DND-41 (cell line): ENCODE measurements at regions not wholly inside any gene's neighbourhood (a gene's known extent, or its start where the extent isn't known, plus 50 kb on each side); places are given as distances from the start of the nearest gene placed in this dataset.

Source experiments
- ATAC-seq: fragments of 200-7000 bp; cut with Tn5 transposase; 3 replicates; pipeline ENCODE4 v1.9.1; 2021; ENCODE audit warnings: low read depth; ENCODE audit not compliant: insufficient read depth
- DNase-seq: peaks from one replicate; pipeline ENCODE4 v3.0.0-alpha.2; 2020
- H2AFZ ChIP-seq: 2 replicates; pipeline ENCODE4 v1.6.0; 2012; ENCODE audit warnings: low read depth, low read length
- H3K27ac ChIP-seq: 2 replicates; pipeline ENCODE4 v1.5.1; 2012; ENCODE audit warnings: low read length, inconsistent platforms
- H3K27me3 ChIP-seq: fragments of 200-600 bp; sonication (generic); 2 replicates; pipeline ENCODE4 v1.6.0; 2012; ENCODE audit warnings: low read length, mild to moderate bottlenecking, inconsistent platforms; ENCODE audit not compliant: insufficient read depth, poor library complexity
- H3K36me3 ChIP-seq: 2 replicates; pipeline ENCODE4 v1.5.1; 2012; ENCODE audit warnings: low read length, inconsistent platforms; ENCODE audit not compliant: insufficient read depth
- H3K4me1 ChIP-seq: 2 replicates; pipeline ENCODE4 v1.5.1; 2012; ENCODE audit warnings: mild to moderate bottlenecking, low read length; ENCODE audit not compliant: insufficient read depth
- H3K4me2 ChIP-seq: 2 replicates; pipeline ENCODE4 v1.6.0; 2012; ENCODE audit warnings: mild to moderate bottlenecking, moderate library complexity, low read length, inconsistent platforms; ENCODE audit not compliant: insufficient read depth
- H3K4me3 ChIP-seq, 2 experiments: fragments of 200-600 bp in 1 of 2; shearing (Covaris generic) in 1 of 2; 2 replicates each; pipeline ENCODE4 v1.5.1; 2012 to 2016; ENCODE audit warnings: inconsistent platforms in 2 of 2, low read length in 2 of 2, mild to moderate bottlenecking in 2 of 2, low read depth in 1 of 2, moderate library complexity in 1 of 2
- H3K79me2 ChIP-seq: 2 replicates; pipeline ENCODE4 v1.6.0; 2012; ENCODE audit warnings: low read length, inconsistent platforms; ENCODE audit not compliant: insufficient read depth
- H3K9ac ChIP-seq: 2 replicates; pipeline ENCODE4 v1.6.0; 2012; ENCODE audit warnings: low read depth, mild to moderate bottlenecking, inconsistent platforms, low read length, moderate library complexity
- H3K9me3 ChIP-seq: 2 replicates; pipeline ENCODE4 v1.5.1; 2012; ENCODE audit warnings: low read length, moderate library complexity, mild to moderate bottlenecking, inconsistent platforms; ENCODE audit not compliant: insufficient read depth, severe bottlenecking
- H4K20me1 ChIP-seq: 2 replicates; pipeline ENCODE4 v1.6.0; 2012; ENCODE audit warnings: low read length; ENCODE audit not compliant: insufficient read depth
- CTCF ChIP-seq: IDR thresholded peaks from 2 replicates; pipeline ENCODE4 v1.5.1; 2012; ENCODE audit warnings: borderline replicate concordance, low read length, moderate library complexity, mild to moderate bottlenecking; ENCODE audit not compliant: poor library complexity, severe bottlenecking; ENCODE audit errors: extremely low read depth
- EZH2 ChIP-seq: IDR thresholded peaks from 3 replicates; pipeline ENCODE4 v1.6.1; 2012; ENCODE audit warnings: borderline replicate concordance, low read depth, mild to moderate bottlenecking, moderate library complexity, low read length, inconsistent platforms; ENCODE audit not compliant: severe bottlenecking

GRCh38 chr7:126044662-126045061 lies 1115.0 kb upstream of the POT1 start:
- ATAC-seq (no peak), DNase-seq (no peak)
- Histone ChIP-seq H3K9ac (no peak overlapping the region), H3K4me3 (no peak overlapping the region), H3K36me3 (no peaks in the 10 kb centered on the region), H2AFZ (no peak overlapping the region), H4K20me1 (no peaks in the 10 kb centered on the region), H3K27me3 (no peaks in the 10 kb centered on the region), H3K79me2 (no peaks in the 10 kb centered on the region), H3K27ac (no peak overlapping the region), H3K4me1 (no peaks in the 10 kb centered on the region), H3K9me3 (peaks cover 3% of the 10 kb centered on the region), H3K4me2 (no peak overlapping the region)
- TF ChIP-seq CTCF, result no peak
- TF ChIP-seq EZH2, result no peak

- TF ChIP-seq EZH2, result no peak
- no peak for TF ChIP-seq CTCF
- no peaks in the 10 kb centered on the region for H3K4me1 ChIP-seq
- no peaks in the 10 kb centered on the region for H4K20me1 ChIP-seq
- no peaks in the 10 kb centered on the region for H3K27me3 ChIP-seq
- H3K79me2 ChIP-seq, result no peaks in the 10 kb centered on the region
- no peak overlapping the region for H3K9ac ChIP-seq
- H3K4me2 ChIP-seq, result no peak overlapping the region
- H2AFZ ChIP-seq, result no peak overlapping the region
- no peak for ATAC-seq
- H3K27ac ChIP-seq, result no peak overlapping the region
- H3K36me3 ChIP-seq, result no peaks in the 10 kb centered on the region
- H3K4me3 ChIP-seq, result no peak overlapping the region
- no peak for DNase-seq
- H3K9me3 ChIP-seq, result peaks cover 3% of the 10 kb centered on the region
Measured at GRCh38 chr7:126041472-126041871, 1111.8 kb upstream of the POT1 start.

GRCh38 chr7:126040114-126041045 lies 1110.8 kb upstream of the POT1 start:
- ATAC-seq, result no peak
- Histone ChIP-seq H3K4me1 (no peaks in the 10 kb centered on the region), H3K9me3 (peaks cover 3% of the 10 kb centered on the region), H2AFZ (no peak overlapping the region), H3K4me3 (no peak overlapping the region), H3K27me3 (no peaks in the 10 kb centered on the region), H3K4me2 (no peak overlapping the region), H4K20me1 (no peaks in the 10 kb centered on the region), H3K9ac (no peak overlapping the region), H3K79me2 (no peaks in the 10 kb centered on the region), H3K27ac (no peak overlapping the region), H3K36me3 (no peaks in the 10 kb centered on the region)
- no peak for DNase-seq
- TF ChIP-seq CTCF (no peak), EZH2 (no peak)
